ENCODE measurements at regions not wholly inside any gene's neighbourhood (a gene's known extent, or its start where the extent isn't known, plus 50 kb on each side); places are given as distances from the start of the nearest gene placed in this dataset.

DNA sequence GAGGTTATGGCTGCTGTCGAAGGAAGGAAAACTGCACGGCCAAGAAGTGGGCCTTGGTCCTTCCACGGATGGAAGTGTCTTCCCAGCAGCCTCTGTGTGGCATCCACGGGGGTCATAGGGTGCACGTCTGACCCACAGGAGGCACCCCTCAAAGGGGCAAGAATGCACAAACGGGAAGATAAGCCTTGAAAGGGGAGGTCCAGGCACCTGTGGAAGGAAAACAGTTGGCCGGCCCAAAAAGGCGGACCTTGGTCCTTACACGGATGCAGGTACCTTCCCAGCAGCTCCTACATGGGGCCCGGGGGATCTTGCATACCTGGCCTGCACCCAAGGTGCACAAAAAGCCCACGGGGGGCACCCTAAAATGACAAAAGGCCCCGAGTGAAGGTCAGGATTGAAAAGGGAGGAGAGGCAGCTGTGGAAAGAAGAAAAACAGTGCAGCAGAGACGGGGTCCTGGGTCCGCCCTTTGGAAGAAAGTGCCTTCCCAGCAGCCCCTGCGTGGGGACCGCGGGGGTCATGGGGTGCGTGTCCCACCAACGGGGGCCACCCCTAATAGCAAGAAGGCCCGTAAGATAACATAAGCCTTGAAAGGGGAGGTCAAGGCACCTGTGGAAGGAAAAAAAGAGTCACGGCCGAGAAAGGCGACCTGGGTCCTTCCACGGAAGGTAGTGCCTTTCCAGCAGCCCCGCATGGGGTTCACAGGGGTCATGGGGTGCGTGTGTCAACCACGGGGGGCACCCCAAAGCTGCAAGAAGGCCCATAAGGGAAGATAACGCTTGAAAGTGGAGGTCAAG, 276.1 kb downstream of the ALG10 start:
- Histone ChIP-seq H3K4me1 (ENCODE audit: control insufficient read depth, insufficient read depth, low read length) (no peaks in the 10 kb centered on the region), H3K9ac (ENCODE audit: low read length) (no peak overlapping the region), H3K9me3 (ENCODE audit: control insufficient read depth, insufficient read depth, low read depth, low read length) (peaks cover 100% of the 10 kb centered on the region), H3K27me3 (ENCODE audit: control insufficient read depth, insufficient read depth, low read length) (no peaks in the 10 kb centered on the region), H3K27ac (ENCODE audit: low read depth, low read length) (no peak overlapping the region), H3K4me3 (ENCODE audit: low read depth, low read length) (no peak overlapping the region), H3K36me3 (ENCODE audit: control insufficient read depth, insufficient read depth, low read length) (no peaks in the 10 kb centered on the region)

DNA sequence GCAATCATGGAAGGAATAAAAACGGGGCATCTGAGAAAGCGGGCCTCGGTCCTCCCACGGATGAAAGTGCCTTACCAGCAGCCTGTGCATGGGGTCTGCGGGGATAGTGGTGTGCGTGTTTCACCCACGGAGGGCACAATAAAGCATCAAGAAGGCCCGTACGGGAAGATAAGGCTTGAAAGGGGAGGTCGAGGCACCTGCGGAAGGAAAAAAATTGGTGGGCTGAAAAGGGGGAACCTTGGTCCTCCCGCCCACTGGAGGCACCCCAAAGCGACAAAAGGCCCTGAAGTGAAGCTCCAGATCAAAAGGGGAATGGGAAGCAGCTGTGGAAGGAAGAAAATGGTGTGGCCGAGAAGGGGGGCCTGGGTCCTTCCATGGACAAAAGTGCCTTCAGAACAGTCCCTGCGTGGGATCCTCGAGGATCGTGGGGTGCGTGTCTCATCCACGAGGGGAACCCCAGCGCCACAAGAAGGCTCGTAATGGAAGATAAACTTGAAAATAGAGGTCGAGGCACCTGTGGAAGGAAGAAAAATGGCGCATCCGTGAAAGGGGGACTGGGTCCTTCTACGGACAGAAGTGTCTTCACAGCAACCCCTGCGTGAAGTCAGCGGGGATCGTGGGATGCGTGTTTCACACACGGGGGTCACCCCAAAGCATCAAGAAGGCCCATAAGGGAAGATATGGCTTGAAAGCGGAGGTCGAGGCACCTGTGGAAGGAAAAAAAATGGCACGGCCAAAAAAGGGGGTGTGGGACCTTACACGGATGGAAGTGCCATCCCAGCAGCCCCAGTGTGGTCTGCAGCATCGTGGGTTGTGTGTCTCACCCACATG, 276.9 kb downstream of the ALG10 start:
- no peak overlapping the region for H3K9ac ChIP-seq (ENCODE audit: low read length)
- H3K4me3 ChIP-seq (ENCODE audit: low read depth, low read length): no peak overlapping the region
- H3K9me3 ChIP-seq (ENCODE audit: control insufficient read depth, insufficient read depth, low read depth, low read length): peaks cover 100% of the 10 kb centered on the region
- H3K27me3 ChIP-seq (ENCODE audit: control insufficient read depth, insufficient read depth, low read length): no peaks in the 10 kb centered on the region
- no peaks in the 10 kb centered on the region for H3K36me3 ChIP-seq (ENCODE audit: control insufficient read depth, insufficient read depth, low read length)
- no peaks in the 10 kb centered on the region for H3K4me1 ChIP-seq (ENCODE audit: control insufficient read depth, insufficient read depth, low read length)
- no peak overlapping the region for H3K27ac ChIP-seq (ENCODE audit: low read depth, low read length)

DNA sequence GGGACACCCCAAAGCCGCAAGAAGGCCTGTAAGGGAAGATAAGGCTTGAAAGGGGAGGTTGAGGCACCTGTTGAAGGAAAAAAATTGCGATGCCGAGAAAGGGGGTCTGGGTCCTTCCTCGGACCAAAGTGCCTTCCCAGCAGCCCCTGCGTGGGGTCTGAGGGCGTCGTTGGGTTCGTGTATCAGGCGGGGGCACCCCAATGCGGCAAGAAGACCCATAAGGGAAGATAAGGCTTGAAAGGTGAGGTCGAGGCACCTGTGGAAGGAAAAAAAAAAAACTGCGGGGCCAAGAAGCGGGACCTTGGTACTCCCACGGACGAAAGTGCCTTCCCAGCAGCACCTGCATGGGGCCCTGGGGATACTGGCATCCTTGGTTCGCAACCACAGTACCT, 277.5 kb downstream of the ALG10 start:
- Histone ChIP-seq H3K27ac (ENCODE audit: low read depth, low read length) (no peak overlapping the region), H3K36me3 (ENCODE audit: control insufficient read depth, insufficient read depth, low read length) (no peaks in the 10 kb centered on the region), H3K9me3 (ENCODE audit: control insufficient read depth, insufficient read depth, low read depth, low read length) (peaks cover 100% of the 10 kb centered on the region), H3K9ac (ENCODE audit: low read length) (no peak overlapping the region), H3K27me3 (ENCODE audit: control insufficient read depth, insufficient read depth, low read length) (no peaks in the 10 kb centered on the region), H3K4me1 (ENCODE audit: control insufficient read depth, insufficient read depth, low read length) (no peaks in the 10 kb centered on the region), H3K4me3 (ENCODE audit: low read depth, low read length) (no peak overlapping the region)

DNA sequence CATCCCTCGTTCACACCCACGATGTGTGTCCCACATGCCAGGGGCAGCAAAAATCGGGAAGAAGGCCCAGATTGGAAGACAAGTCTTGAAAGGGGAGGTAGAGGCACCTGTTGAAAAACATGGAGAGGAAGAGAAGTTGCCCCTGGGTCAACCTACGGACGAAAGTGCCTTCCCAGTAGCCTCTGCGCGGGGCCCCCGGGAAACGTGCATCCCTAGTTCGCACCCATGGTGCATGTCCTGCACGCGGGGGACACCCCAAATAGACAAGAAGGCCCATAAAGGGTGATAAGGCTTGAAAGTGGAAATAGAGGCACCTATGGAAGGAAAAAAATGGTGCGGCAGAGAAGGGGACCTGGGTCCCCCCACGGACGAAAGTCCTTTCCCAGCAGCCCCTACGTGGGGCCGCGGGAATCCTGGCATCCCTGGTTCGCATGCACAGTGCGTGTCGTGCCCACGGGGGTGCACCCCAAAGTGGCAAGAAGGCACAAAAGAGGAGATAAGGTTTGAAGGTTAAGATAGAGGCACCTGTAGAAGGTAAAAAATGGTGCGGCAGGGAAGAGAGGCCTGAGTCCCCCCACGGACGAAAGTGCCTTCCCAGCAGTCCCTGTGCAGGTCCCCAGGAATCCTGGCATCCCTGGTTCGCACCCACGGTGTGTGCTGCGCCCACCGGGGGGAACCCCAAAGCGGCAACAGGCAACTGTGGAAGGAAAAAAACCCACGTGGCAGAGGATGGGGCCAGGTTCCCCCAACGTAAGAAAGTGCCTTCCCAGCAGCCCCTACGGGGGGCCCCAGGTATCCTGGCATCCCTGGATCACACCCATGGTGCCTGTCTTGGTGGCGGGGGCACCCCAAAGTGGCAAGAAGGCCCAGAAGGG, 278.3 kb downstream of the ALG10 start:
- H3K36me3 ChIP-seq (ENCODE audit: control insufficient read depth, insufficient read depth, low read length): no peaks in the 10 kb centered on the region
- H3K4me3 ChIP-seq (ENCODE audit: low read depth, low read length): no peak overlapping the region
- no peak overlapping the region for H3K27ac ChIP-seq (ENCODE audit: low read depth, low read length)
- H3K4me1 ChIP-seq (ENCODE audit: control insufficient read depth, insufficient read depth, low read length): no peaks in the 10 kb centered on the region
- no peaks in the 10 kb centered on the region for H3K27me3 ChIP-seq (ENCODE audit: control insufficient read depth, insufficient read depth, low read length)
- H3K9ac ChIP-seq (ENCODE audit: low read length): no peak overlapping the region
- H3K9me3 ChIP-seq (ENCODE audit: control insufficient read depth, insufficient read depth, low read depth, low read length): peaks cover 100% of the 10 kb centered on the region

DNA sequence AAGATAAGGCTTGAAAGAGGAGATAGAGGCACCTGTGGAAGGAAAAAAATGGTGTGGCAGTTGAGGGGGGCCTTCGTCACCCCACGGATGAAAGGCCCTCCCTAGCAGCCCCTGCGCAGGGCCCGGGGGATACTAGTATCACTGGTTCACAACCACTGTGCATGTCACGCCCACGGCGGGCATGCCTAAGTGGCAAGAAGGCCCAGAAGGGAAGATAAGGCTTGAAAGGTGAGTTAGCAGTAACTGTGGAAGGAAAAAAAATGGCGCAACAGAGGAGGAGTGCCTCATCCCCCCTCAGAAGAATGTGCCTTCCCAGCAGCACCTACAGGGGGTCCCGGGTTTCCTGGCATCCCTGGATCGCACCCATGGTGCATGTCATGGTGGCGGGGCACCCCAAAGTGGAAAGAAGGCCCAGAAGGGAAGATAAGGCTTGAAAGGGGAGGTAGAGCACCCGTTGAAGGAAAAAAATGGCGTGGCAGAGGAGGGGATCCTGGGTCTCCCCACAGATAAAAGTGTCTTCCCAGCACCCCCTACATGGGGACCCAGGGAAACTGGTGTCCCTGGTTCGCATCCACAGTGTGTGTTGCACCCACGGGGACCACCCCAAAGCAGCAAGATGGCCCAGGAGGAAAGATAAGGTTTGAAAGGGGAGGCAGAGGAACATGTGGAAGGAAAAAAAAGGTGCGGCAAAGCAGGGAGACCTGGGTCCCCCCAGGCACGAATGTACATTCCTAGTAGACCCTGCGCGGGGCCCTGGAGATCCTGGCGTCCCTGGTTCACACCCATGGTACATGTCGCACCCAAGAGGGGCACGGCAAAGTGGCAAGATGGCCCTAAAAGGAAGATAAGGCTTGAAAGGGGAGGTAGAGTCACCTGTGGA, 279.2 kb downstream of the ALG10 start:
- no peak overlapping the region for H3K9ac ChIP-seq (ENCODE audit: low read length)
- H3K9me3 ChIP-seq (ENCODE audit: control insufficient read depth, insufficient read depth, low read depth, low read length): peaks cover 95% of the 10 kb centered on the region
- H3K36me3 ChIP-seq (ENCODE audit: control insufficient read depth, insufficient read depth, low read length): no peaks in the 10 kb centered on the region
- H3K27ac ChIP-seq (ENCODE audit: low read depth, low read length): no peak overlapping the region
- no peaks in the 10 kb centered on the region for H3K27me3 ChIP-seq (ENCODE audit: control insufficient read depth, insufficient read depth, low read length)
- H3K4me1 ChIP-seq (ENCODE audit: control insufficient read depth, insufficient read depth, low read length): no peaks in the 10 kb centered on the region
- H3K4me3 ChIP-seq (ENCODE audit: low read depth, low read length): no peak overlapping the region

DNA sequence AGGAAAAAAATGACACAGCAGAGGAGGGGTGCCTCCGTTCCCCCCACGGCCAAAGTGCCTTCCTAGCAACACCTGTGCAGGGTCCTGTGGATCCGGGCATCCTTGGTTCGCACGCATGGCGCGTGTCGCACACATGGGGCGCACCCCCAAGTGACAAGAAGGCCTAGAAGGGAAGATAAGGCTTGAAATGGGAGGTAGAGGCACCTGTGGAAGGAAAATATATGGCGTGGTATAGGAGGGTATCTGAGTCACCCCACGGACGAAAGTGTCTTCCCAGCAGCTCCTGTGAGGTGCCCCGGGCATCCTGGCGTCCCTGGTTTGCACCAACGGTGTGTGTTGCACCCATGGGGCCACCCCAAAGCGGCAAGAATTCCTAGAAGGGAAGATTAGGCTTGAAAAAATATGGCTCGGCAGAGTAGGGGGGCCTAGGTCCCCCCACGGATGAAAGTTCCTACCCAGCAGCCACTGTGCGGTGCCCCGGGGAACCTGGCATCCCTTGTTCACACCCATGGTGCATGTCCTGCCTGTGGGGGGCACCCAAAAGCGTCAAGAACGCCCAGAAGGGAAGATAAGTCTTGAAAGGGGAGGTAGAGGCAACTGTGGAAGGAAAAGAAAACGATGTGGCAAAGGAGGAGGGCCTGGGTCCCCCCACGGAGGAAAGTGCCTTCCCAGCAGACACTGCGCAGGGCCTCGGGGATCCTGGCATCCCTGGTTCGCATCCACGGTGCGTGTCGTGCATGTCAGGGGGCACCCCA, 280.0 kb downstream of the ALG10 start:
- Histone ChIP-seq H3K4me1 (ENCODE audit: control insufficient read depth, insufficient read depth, low read length) (no peaks in the 10 kb centered on the region), H3K4me3 (ENCODE audit: low read depth, low read length) (no peak overlapping the region), H3K36me3 (ENCODE audit: control insufficient read depth, insufficient read depth, low read length) (no peaks in the 10 kb centered on the region), H3K9ac (ENCODE audit: low read length) (no peak overlapping the region), H3K27ac (ENCODE audit: low read depth, low read length) (no peak overlapping the region), H3K27me3 (ENCODE audit: control insufficient read depth, insufficient read depth, low read length) (no peaks in the 10 kb centered on the region), H3K9me3 (ENCODE audit: control insufficient read depth, insufficient read depth, low read depth, low read length) (peaks cover 95% of the 10 kb centered on the region)

DNA sequence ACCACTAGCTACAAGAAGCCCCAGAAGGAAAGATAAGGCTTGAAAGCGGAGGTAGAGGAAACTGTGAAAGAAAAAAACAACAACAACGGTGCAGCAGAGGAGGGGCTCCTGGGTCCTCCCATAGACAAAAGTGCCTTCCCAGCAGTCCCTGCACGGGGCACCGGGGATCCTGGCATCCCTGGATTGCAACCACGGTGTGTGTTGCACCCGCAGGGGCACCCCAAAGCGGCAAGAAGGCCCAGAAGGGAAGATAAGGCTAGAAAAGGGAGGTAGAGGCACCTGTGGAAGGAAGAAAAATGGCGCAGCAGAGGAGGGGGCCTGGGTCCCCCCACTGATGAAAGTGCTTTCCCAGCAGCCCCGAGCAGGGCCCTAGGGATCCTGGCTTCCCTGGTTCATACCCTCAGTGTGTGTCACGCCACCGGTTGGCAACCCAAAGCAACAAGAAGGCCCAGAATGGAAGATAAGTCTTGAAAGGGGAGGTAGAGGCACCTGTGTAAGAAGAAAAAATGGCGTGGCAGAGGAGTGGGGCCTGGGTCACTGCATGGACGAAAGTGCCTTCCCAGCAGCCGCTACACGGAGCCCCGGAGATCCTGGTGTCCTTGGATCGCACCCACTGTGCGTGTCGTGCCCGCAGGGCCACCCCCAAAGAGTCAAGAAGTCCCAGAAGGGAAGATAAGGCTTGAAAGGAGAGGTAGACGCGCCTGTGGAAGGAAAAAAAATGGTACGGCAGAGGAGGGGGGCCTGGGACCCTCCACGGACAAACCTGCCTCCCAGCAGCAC, 281.0 kb downstream of the ALG10 start:
- Histone ChIP-seq H3K9ac (ENCODE audit: low read length) (no peak overlapping the region), H3K36me3 (ENCODE audit: control insufficient read depth, insufficient read depth, low read length) (no peaks in the 10 kb centered on the region), H3K9me3 (ENCODE audit: control insufficient read depth, insufficient read depth, low read depth, low read length) (peaks cover 94% of the 10 kb centered on the region), H3K27me3 (ENCODE audit: control insufficient read depth, insufficient read depth, low read length) (no peaks in the 10 kb centered on the region), H3K4me3 (ENCODE audit: low read depth, low read length) (no peak overlapping the region), H3K4me1 (ENCODE audit: control insufficient read depth, insufficient read depth, low read length) (no peaks in the 10 kb centered on the region), H3K27ac (ENCODE audit: low read depth, low read length) (no peak overlapping the region)

DNA sequence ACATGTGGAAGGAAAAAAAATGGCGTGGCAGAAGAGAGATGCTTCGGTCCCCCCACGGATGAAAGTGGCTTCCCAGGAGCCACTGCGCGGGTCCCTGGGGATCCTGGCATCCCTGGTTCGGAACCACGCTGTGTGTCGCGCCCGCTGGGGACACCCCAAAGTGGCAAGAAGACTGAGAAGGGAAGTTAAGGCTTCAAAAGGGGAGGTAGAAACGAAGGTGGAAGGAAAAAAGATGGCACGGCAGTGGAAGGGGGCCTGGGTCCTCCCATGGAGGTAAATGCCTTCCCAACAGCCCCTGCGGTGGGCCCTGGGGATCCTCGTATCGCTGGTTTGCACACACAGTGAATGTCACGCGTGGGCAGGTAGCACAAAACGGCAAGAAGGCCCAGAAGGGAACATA, 281.7 kb downstream of the ALG10 start:
- no peaks in the 10 kb centered on the region for H3K4me1 ChIP-seq (ENCODE audit: control insufficient read depth, insufficient read depth, low read length)
- no peak overlapping the region for H3K4me3 ChIP-seq (ENCODE audit: low read depth, low read length)
- peaks cover 94% of the 10 kb centered on the region for H3K9me3 ChIP-seq (ENCODE audit: control insufficient read depth, insufficient read depth, low read depth, low read length)
- no peaks in the 10 kb centered on the region for H3K36me3 ChIP-seq (ENCODE audit: control insufficient read depth, insufficient read depth, low read length)
- H3K27ac ChIP-seq (ENCODE audit: low read depth, low read length): no peak overlapping the region
- H3K27me3 ChIP-seq (ENCODE audit: control insufficient read depth, insufficient read depth, low read length): no peaks in the 10 kb centered on the region
- no peak overlapping the region for H3K9ac ChIP-seq (ENCODE audit: low read length)

DNA sequence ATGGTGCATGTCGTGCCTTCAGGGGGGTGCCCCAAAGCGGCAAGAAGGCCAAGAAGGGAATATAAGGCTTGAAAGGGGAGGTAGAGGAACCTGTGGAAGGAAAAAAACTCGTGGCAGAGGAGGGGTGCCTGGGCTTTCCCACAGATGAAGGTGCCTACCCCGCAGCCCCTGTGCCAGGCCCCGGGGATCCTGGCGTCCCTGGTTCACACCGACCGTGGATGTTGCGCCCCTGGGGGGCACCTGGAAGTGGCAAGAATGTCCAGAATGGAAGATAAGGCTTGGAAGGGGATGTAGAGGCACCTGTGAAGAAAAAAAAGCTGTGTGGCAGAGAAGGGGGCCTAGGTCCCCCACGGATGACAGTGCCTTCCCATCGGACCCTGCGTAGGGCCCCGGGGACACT, 282.2 kb downstream of the ALG10 start:
- Histone ChIP-seq H3K27ac (ENCODE audit: low read depth, low read length) (no peak overlapping the region), H3K36me3 (ENCODE audit: control insufficient read depth, insufficient read depth, low read length) (no peaks in the 10 kb centered on the region), H3K27me3 (ENCODE audit: control insufficient read depth, insufficient read depth, low read length) (no peaks in the 10 kb centered on the region), H3K9ac (ENCODE audit: low read length) (no peak overlapping the region), H3K9me3 (ENCODE audit: control insufficient read depth, insufficient read depth, low read depth, low read length) (peaks cover 94% of the 10 kb centered on the region), H3K4me1 (ENCODE audit: control insufficient read depth, insufficient read depth, low read length) (no peaks in the 10 kb centered on the region), H3K4me3 (ENCODE audit: low read depth, low read length) (no peak overlapping the region)
